Smooth muscle cell (in vitro differentiated cells): ENCODE measurements at regions not wholly inside any gene's neighbourhood (a gene's known extent, or its start where the extent isn't known, plus 50 kb on each side); places are given as distances from the start of the nearest gene placed in this dataset.
"Not testable (repeated sequence)": the region's sequence is repeated elsewhere in the genome, so short reads cannot be mapped to it uniquely, and the experiment has no call there.

Source experiments
- DNase-seq: peaks from one replicate; lab custom pipeline; 2025; ENCODE audit not compliant: unreplicated experiment; lab: John Stamatoyannopoulos, UW
- H2AFZ ChIP-seq: fragments of 200-600 bp; sonication (generic); 2 replicates; pipeline ENCODE4 v1.6.0; 2016; ENCODE audit warnings: antibody characterized with exemption, low read depth, mild to moderate bottlenecking
- H3F3A ChIP-seq: fragments of 200-600 bp; sonication (generic); 2 replicates; pipeline ENCODE4 v1.6.0; 2017; ENCODE audit warnings: antibody characterized with exemption, low read depth
- H3K27ac ChIP-seq: fragments of 200-600 bp; sonication (generic); 2 replicates; pipeline ENCODE4 v1.5.1; 2016; ENCODE audit warnings: low read depth, mild to moderate bottlenecking
- H3K27me3 ChIP-seq: fragments of 200-600 bp; sonication (generic); 2 replicates; pipeline ENCODE4 v1.6.1; 2016; ENCODE audit warnings: low read depth, mild to moderate bottlenecking
- H3K36me3 ChIP-seq: fragments of 200-600 bp; sonication (generic); 2 replicates; pipeline ENCODE4 v1.5.1; 2016; ENCODE audit warnings: low read depth
- H3K4me1 ChIP-seq: fragments of 200-600 bp; sonication (generic); 2 replicates; pipeline ENCODE4 v1.5.1; 2016; ENCODE audit warnings: low read depth
- H3K4me2 ChIP-seq: fragments of 200-600 bp; sonication (generic); 2 replicates; pipeline ENCODE4 v1.6.0; 2016; ENCODE audit warnings: mild to moderate bottlenecking
- H3K4me3 ChIP-seq: fragments of 200-600 bp; sonication (generic); 2 replicates; pipeline ENCODE4 v1.5.1; 2016; ENCODE audit warnings: mild to moderate bottlenecking
- H3K79me2 ChIP-seq: fragments of 200-600 bp; sonication (generic); 2 replicates; pipeline ENCODE4 v1.6.0; 2016; ENCODE audit warnings: low read depth, mild to moderate bottlenecking
- H3K9ac ChIP-seq: fragments of 200-600 bp; sonication (generic); 2 replicates; pipeline ENCODE4 v1.6.0; 2016; ENCODE audit warnings: low read depth
- H3K9me3 ChIP-seq: fragments of 200-600 bp; sonication (generic); replicated peaks from 2 replicates; pipeline ENCODE4 v1.5.1; 2016; ENCODE audit warnings: low read depth
- H4K20me1 ChIP-seq: fragments of 200-600 bp; sonication (generic); 2 replicates; pipeline ENCODE4 v1.6.0; 2016; ENCODE audit warnings: low read depth
- WGBS: methylation state at CpG from one replicate; pipeline ENCODE4 v1.1.7; 2016; ENCODE audit warnings: low lambda C conversion rate; 5-methylcytosine and 5-hydroxymethylcytosine counted together
- TF ChIP-seq, protein P1 (sequence below): fragments of 200-600 bp; sonication (generic); IDR thresholded peaks from 2 replicates; pipeline ENCODE4 v1.5.1; 2017; ENCODE audit warnings: borderline replicate concordance, mild to moderate bottlenecking, antibody characterized with exemption; ENCODE audit not compliant: insufficient read depth, poor library complexity, severe bottlenecking

DNA sequence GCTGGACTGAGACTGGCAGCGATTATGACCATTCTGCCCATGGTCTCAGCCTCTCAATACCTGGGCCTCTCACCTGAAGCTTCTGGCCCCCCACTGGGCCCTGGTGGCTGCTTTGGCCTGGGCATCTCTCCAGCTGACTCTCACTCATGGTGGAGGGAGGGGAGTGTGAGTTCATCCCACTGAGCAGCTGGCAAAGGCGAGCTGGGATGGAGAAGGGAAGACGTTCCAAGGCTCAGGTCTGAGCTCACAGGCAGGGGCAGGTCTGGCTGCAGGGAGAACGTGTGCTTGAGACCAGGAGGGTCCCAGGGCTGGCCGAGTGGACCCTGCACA is 103.5 kb downstream of the TMEM121 start:
- H3K4me1 ChIP-seq = no peaks in the 10 kb centered on the region
- TF ChIP-seq, protein P1, sequence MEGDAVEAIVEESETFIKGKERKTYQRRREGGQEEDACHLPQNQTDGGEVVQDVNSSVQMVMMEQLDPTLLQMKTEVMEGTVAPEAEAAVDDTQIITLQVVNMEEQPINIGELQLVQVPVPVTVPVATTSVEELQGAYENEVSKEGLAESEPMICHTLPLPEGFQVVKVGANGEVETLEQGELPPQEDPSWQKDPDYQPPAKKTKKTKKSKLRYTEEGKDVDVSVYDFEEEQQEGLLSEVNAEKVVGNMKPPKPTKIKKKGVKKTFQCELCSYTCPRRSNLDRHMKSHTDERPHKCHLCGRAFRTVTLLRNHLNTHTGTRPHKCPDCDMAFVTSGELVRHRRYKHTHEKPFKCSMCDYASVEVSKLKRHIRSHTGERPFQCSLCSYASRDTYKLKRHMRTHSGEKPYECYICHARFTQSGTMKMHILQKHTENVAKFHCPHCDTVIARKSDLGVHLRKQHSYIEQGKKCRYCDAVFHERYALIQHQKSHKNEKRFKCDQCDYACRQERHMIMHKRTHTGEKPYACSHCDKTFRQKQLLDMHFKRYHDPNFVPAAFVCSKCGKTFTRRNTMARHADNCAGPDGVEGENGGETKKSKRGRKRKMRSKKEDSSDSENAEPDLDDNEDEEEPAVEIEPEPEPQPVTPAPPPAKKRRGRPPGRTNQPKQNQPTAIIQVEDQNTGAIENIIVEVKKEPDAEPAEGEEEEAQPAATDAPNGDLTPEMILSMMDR = no peak
- no peaks in the 10 kb centered on the region for H4K20me1 ChIP-seq
- WGBS = 78% methylated on average over 3 of the region's 5 CpGs
- H2AFZ ChIP-seq = no peak overlapping the region
- no peaks in the 10 kb centered on the region for H3K79me2 ChIP-seq
- no peak overlapping the region for H3K27ac ChIP-seq
- H3F3A ChIP-seq = no peaks in the 10 kb centered on the region
- H3K9ac ChIP-seq = no peak overlapping the region
- no peak overlapping the region for H3K4me2 ChIP-seq
- no peaks in the 10 kb centered on the region for H3K36me3 ChIP-seq
- H3K9me3 ChIP-seq = no peaks in the 10 kb centered on the region
- no peaks in the 10 kb centered on the region for H3K27me3 ChIP-seq
- no peak for DNase-seq
- no peak overlapping the region for H3K4me3 ChIP-seq

DNA sequence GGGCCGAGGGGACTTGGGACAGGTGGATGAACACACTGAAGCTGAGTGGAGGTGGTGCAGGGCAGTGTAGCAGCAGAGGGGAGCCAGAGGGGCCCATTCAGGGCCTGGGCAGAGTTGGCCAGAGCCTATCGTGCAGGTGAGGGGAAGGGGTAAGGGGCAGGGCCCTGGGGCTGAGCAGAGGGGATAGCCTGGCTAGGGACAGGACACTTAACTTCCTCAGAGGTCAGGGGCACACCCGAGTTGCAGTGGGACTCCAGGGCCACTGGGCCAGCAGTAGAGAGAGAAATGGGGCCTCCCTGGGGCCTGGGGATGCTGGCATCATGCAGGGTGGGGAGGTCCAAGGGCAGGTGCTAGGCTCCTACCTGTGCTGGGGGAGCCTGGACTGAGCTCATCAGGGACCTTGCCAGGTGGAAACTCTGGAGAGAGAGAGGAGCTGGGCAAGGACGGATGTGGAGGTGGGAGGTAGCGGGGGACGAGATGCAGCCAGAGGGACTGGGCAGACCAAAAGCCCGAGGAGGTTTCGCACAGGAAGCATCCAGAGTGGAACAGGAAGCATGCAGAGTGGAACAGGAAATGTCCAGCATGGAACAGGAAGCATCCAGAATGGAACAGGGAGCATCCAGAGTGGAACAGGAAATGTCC is 104.0 kb downstream of the TMEM121 start:
- not testable (repeated sequence) for H3K27ac ChIP-seq, H3K4me2 ChIP-seq, H3K9ac ChIP-seq, H4K20me1 ChIP-seq, H2AFZ ChIP-seq, H3K36me3 ChIP-seq, H3K27me3 ChIP-seq, H3K4me1 ChIP-seq, H3F3A ChIP-seq, DNase-seq, H3K9me3 ChIP-seq, H3K4me3 ChIP-seq, H3K79me2 ChIP-seq
- WGBS = 93% methylated on average over 7 of the region's 8 CpGs

DNA sequence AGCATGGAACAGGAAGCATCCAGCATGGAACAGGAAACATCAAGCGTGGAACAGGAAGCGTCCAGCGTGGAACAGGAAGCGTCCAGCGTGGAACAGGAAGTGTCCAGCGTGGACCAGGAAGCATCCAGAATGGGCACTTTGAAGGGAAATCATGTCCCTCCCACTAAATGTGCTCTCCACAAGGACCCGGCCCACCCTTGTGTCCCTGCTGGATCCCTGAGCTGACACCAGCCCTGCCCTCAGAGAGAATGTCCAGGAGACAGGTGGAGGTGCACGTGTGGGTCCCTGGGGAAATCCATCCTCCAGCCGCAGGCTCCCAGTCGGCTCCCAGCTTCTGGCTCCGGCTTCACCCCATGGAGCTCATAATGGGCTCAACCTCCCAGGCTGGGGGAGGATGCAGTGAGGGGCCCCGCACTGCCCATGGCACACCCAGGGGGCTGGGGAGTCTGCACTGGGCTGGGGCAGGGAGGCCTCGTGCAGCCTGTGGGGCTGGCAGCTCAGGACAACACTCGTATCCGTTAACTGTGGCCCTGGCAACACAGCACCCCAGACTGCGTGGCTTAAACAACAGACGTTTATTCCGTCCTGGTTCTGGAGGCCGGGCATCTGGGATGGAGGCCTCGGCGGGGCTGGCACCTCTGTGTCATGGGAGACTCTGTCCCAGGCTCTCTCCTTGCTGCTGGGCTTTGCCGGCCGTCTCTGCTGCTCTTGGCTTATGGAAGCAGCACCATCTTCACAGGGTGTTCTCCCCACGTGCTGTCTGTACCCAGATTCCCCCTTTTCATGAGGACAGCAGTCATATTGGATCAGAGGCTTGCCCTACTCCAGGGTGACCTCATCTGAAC is 104.8 kb downstream of the TMEM121 start:
- not testable (repeated sequence) for H3F3A ChIP-seq, H2AFZ ChIP-seq, H3K79me2 ChIP-seq, H3K36me3 ChIP-seq, H3K4me3 ChIP-seq, H3K9ac ChIP-seq, H3K4me1 ChIP-seq, H3K27me3 ChIP-seq, H4K20me1 ChIP-seq, H3K4me2 ChIP-seq, H3K27ac ChIP-seq, H3K9me3 ChIP-seq, DNase-seq
- 84% methylated on average over 21 of the region's 24 CpGs for WGBS

DNA sequence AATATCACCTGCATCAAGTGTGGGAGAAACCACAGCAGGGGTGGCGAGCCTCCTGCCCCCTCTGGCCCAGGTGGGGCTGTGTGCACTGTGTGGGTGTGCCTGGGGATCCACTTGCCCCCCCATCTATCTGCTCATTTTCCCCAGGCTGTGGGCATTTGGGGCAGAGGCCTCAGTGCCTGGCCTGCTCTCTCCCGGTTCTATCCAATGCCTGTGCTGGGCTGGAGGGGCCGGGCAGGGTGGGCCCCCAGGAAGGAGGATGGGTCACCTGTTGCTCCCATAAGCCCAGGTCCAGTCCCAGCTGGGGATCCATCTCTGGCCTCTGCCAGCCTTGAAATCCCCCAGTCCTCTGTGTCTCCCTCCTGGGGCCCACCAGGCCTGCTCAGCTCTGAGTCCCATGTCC is 105.6 kb downstream of the TMEM121 start:
- no peaks in the 10 kb centered on the region for H3F3A ChIP-seq
- no peaks in the 10 kb centered on the region for H3K9me3 ChIP-seq
- no peak for DNase-seq
- no peak overlapping the region for H3K4me3 ChIP-seq
- H3K4me1 ChIP-seq = no peaks in the 10 kb centered on the region
- 69% methylated on average over 3 of the region's 3 CpGs for WGBS
- no peak overlapping the region for H3K9ac ChIP-seq
- H3K36me3 ChIP-seq = no peaks in the 10 kb centered on the region
- H4K20me1 ChIP-seq = no peaks in the 10 kb centered on the region
- H2AFZ ChIP-seq = no peak overlapping the region
- H3K4me2 ChIP-seq = no peak overlapping the region
- TF ChIP-seq, protein P1 = no peak
- no peaks in the 10 kb centered on the region for H3K79me2 ChIP-seq
- no peak overlapping the region for H3K27ac ChIP-seq
- H3K27me3 ChIP-seq = no peaks in the 10 kb centered on the region

DNA sequence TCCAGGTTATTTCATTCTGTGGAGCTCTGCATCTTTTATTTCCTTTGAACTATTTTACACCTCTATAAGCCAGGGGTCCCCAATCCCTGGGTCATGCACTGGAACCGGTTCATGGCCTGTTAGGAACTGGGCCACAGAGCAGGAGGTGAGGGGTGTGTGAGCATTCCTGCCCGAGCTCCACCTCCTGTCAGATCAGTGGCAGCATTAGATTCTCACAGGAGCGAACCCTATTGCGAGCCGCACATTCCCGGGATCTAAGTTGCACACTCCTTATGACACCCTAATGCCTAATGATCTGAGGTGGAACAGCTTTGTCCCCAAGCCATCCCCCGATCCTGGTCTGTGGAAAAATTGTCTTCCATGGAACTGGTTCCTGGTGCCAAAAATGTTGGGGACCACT is 107.2 kb downstream of the TMEM121 start:
- not testable (repeated sequence) for H3K9ac ChIP-seq
- 68% methylated on average over 7 of the region's 7 CpGs for WGBS

More for the DNA sequence above, 107.2 kb downstream of the TMEM121 start:
- H3K9me3 ChIP-seq, H3K4me3 ChIP-seq, H3K4me1 ChIP-seq, DNase-seq, H3K79me2 ChIP-seq, H2AFZ ChIP-seq, H3K27ac ChIP-seq, H3K27me3 ChIP-seq, H3K4me2 ChIP-seq, H3K36me3 ChIP-seq, H4K20me1 ChIP-seq, H3F3A ChIP-seq: not testable (repeated sequence)
